ENCODE measurements at regions not wholly inside any gene's neighbourhood (a gene's known extent, or its start where the extent isn't known, plus 50 kb on each side); places are given as distances from the start of the nearest gene placed in this dataset.

DNA sequence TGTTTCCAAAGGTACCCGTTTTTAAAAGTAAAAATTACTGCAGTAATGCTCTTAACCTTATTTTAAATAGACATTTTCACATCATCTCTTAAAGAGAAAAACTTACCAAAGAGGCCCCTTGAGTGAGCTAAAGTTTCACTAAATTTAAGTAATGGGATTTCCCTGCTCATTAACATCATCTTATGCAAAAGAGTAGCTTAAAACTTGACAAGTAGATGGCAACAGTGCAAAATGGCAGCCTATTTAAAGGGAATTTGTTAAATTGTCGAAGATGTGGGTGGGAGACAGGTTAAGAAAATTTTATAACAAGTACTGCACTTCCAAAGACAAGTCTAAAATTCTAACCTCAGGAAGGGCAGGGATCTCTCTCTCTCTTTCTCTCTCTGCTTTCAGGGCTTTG, 271.7 kb upstream of the LDB2 start:
- Histone ChIP-seq H3K4me1 (ENCODE audit: insufficient read depth, low read length) (no peaks in the 10 kb centered on the region), H3K9me3 (ENCODE audit: low read length) (no peaks in the 10 kb centered on the region), H3K27ac (ENCODE audit: low read depth, low read length) (no peak overlapping the region), H3K4me3 (ENCODE audit: low read depth in 1 of 2, low read length in 2 of 2) (no peak overlapping the region), H3K27me3 (ENCODE audit: control insufficient read depth in 1 of 2, insufficient read depth in 2 of 2, low read length in 2 of 2) (no peaks in the 10 kb centered on the region), H3K9ac (ENCODE audit: low read length) (no peak overlapping the region), H3K36me3 (ENCODE audit: insufficient read depth, low read length) (no peaks in the 10 kb centered on the region)

- Histone ChIP-seq H3K9ac (ENCODE audit: low read length) (no peak overlapping the region), H3K27ac (ENCODE audit: low read depth, low read length) (no peak overlapping the region), H3K36me3 (ENCODE audit: insufficient read depth, low read length) (no peaks in the 10 kb centered on the region), H3K9me3 (ENCODE audit: low read length) (no peaks in the 10 kb centered on the region), H3K4me1 (ENCODE audit: insufficient read depth, low read length) (no peaks in the 10 kb centered on the region), H3K4me3 (ENCODE audit: low read depth in 1 of 2, low read length in 2 of 2) (no peak overlapping the region), H3K27me3 (ENCODE audit: control insufficient read depth in 1 of 2, insufficient read depth in 2 of 2, low read length in 2 of 2) (no peaks in the 10 kb centered on the region)
These were observed 271.3 kb upstream of the LDB2 start for GRCh38 chr4:17169699-17170098.

- no peaks in the 10 kb centered on the region for H3K4me1 ChIP-seq (ENCODE audit: insufficient read depth, low read length)
- no peaks in the 10 kb centered on the region for H3K36me3 ChIP-seq (ENCODE audit: insufficient read depth, low read length)
- H3K27me3 ChIP-seq (ENCODE audit: control insufficient read depth in 1 of 2, insufficient read depth in 2 of 2, low read length in 2 of 2), result no peaks in the 10 kb centered on the region
- no peak overlapping the region for H3K27ac ChIP-seq (ENCODE audit: low read depth, low read length)
- no peaks in the 10 kb centered on the region for H3K9me3 ChIP-seq (ENCODE audit: low read length)
- H3K4me3 ChIP-seq (ENCODE audit: low read depth in 1 of 2, low read length in 2 of 2), result no peak overlapping the region
- H3K9ac ChIP-seq (ENCODE audit: low read length), result no peak overlapping the region
These were observed 270.1 kb upstream of the LDB2 start for GRCh38 chr4:17168571-17168970.

GRCh38 chr4:17166954-17167353, 268.5 kb upstream of the LDB2 start:
- Histone ChIP-seq H3K27me3 (ENCODE audit: control insufficient read depth in 1 of 2, insufficient read depth in 2 of 2, low read length in 2 of 2) (no peaks in the 10 kb centered on the region), H3K9ac (ENCODE audit: low read length) (no peak overlapping the region), H3K36me3 (ENCODE audit: insufficient read depth, low read length) (no peaks in the 10 kb centered on the region), H3K4me3 (ENCODE audit: low read depth in 1 of 2, low read length in 2 of 2) (no peak overlapping the region), H3K4me1 (ENCODE audit: insufficient read depth, low read length) (no peaks in the 10 kb centered on the region), H3K9me3 (ENCODE audit: low read length) (no peaks in the 10 kb centered on the region), H3K27ac (ENCODE audit: low read depth, low read length) (no peak overlapping the region)

GRCh38 chr4:17165286-17165685, 266.8 kb upstream of the LDB2 start:
- Histone ChIP-seq H3K27ac (ENCODE audit: low read depth, low read length) (no peak overlapping the region), H3K27me3 (ENCODE audit: control insufficient read depth in 1 of 2, insufficient read depth in 2 of 2, low read length in 2 of 2) (no peaks in the 10 kb centered on the region), H3K4me1 (ENCODE audit: insufficient read depth, low read length) (no peaks in the 10 kb centered on the region), H3K9me3 (ENCODE audit: low read length) (no peaks in the 10 kb centered on the region), H3K4me3 (ENCODE audit: low read depth in 1 of 2, low read length in 2 of 2) (no peak overlapping the region), H3K36me3 (ENCODE audit: insufficient read depth, low read length) (no peaks in the 10 kb centered on the region), H3K9ac (ENCODE audit: low read length) (no peak overlapping the region)

GRCh38 chr4:17164666-17165065, 266.2 kb upstream of the LDB2 start:
- Histone ChIP-seq H3K4me1 (ENCODE audit: insufficient read depth, low read length) (no peaks in the 10 kb centered on the region), H3K27ac (ENCODE audit: low read depth, low read length) (no peak overlapping the region), H3K4me3 (ENCODE audit: low read depth in 1 of 2, low read length in 2 of 2) (no peak overlapping the region), H3K27me3 (ENCODE audit: control insufficient read depth in 1 of 2, insufficient read depth in 2 of 2, low read length in 2 of 2) (no peaks in the 10 kb centered on the region), H3K9ac (ENCODE audit: low read length) (no peak overlapping the region), H3K36me3 (ENCODE audit: insufficient read depth, low read length) (no peaks in the 10 kb centered on the region), H3K9me3 (ENCODE audit: low read length) (no peaks in the 10 kb centered on the region)

GRCh38 chr4:17163156-17163771, 264.8 kb upstream of the LDB2 start:
- H3K27ac ChIP-seq (ENCODE audit: low read depth, low read length), result no peak overlapping the region
- H3K4me3 ChIP-seq (ENCODE audit: low read depth in 1 of 2, low read length in 2 of 2), result no peak overlapping the region
- no peaks in the 10 kb centered on the region for H3K27me3 ChIP-seq (ENCODE audit: control insufficient read depth in 1 of 2, insufficient read depth in 2 of 2, low read length in 2 of 2)
- H3K9ac ChIP-seq (ENCODE audit: low read length), result no peak overlapping the region
- no peaks in the 10 kb centered on the region for H3K4me1 ChIP-seq (ENCODE audit: insufficient read depth, low read length)
- no peaks in the 10 kb centered on the region for H3K9me3 ChIP-seq (ENCODE audit: low read length)
- no peaks in the 10 kb centered on the region for H3K36me3 ChIP-seq (ENCODE audit: insufficient read depth, low read length)

GRCh38 chr4:17157304-17157703, 258.9 kb upstream of the LDB2 start:
- no peak overlapping the region for H3K27ac ChIP-seq (ENCODE audit: low read depth, low read length)
- H3K9me3 ChIP-seq (ENCODE audit: low read length), result no peaks in the 10 kb centered on the region
- H3K36me3 ChIP-seq (ENCODE audit: insufficient read depth, low read length), result no peaks in the 10 kb centered on the region
- no peak overlapping the region for H3K4me3 ChIP-seq (ENCODE audit: low read depth in 1 of 2, low read length in 2 of 2)
- H3K4me1 ChIP-seq (ENCODE audit: insufficient read depth, low read length), result no peaks in the 10 kb centered on the region
- H3K27me3 ChIP-seq (ENCODE audit: control insufficient read depth in 1 of 2, insufficient read depth in 2 of 2, low read length in 2 of 2), result no peaks in the 10 kb centered on the region
- H3K9ac ChIP-seq (ENCODE audit: low read length), result no peak overlapping the region

- Histone ChIP-seq H3K27ac (ENCODE audit: low read depth, low read length) (no peak overlapping the region), H3K27me3 (ENCODE audit: control insufficient read depth in 1 of 2, insufficient read depth in 2 of 2, low read length in 2 of 2) (no peaks in the 10 kb centered on the region), H3K4me1 (ENCODE audit: insufficient read depth, low read length) (no peaks in the 10 kb centered on the region), H3K9ac (ENCODE audit: low read length) (no peak overlapping the region), H3K4me3 (ENCODE audit: low read depth in 1 of 2, low read length in 2 of 2) (no peak overlapping the region), H3K9me3 (ENCODE audit: low read length) (no peaks in the 10 kb centered on the region), H3K36me3 (ENCODE audit: insufficient read depth, low read length) (no peaks in the 10 kb centered on the region)
These were observed 257.0 kb upstream of the LDB2 start for GRCh38 chr4:17155486-17155885.

DNA sequence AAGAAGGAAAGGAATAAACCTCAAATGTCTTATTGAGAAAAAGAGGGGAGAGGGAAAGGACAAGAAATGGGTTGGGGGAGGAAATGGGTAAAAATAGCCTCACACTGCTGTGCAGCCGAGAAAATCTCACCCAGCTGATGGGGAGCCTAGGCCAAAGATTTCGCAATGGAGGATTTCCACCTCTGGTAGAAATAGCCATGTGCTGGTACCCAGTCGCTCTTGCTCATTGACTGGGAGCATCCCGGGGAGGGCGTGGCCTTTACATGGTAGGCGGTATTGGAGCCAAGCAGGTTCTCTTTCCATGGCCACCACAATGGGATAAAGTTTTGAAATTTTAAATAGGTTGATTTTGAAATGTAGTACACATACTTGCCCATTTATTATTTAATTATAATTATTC, 255.1 kb upstream of the LDB2 start:
- Histone ChIP-seq H3K4me1 (ENCODE audit: insufficient read depth, low read length) (no peaks in the 10 kb centered on the region), H3K9ac (ENCODE audit: low read length) (no peak overlapping the region), H3K4me3 (ENCODE audit: low read depth in 1 of 2, low read length in 2 of 2) (no peak overlapping the region), H3K27me3 (ENCODE audit: control insufficient read depth in 1 of 2, insufficient read depth in 2 of 2, low read length in 2 of 2) (no peaks in the 10 kb centered on the region), H3K27ac (ENCODE audit: low read depth, low read length) (no peak overlapping the region), H3K9me3 (ENCODE audit: low read length) (no peaks in the 10 kb centered on the region), H3K36me3 (ENCODE audit: insufficient read depth, low read length) (no peaks in the 10 kb centered on the region)

DNA sequence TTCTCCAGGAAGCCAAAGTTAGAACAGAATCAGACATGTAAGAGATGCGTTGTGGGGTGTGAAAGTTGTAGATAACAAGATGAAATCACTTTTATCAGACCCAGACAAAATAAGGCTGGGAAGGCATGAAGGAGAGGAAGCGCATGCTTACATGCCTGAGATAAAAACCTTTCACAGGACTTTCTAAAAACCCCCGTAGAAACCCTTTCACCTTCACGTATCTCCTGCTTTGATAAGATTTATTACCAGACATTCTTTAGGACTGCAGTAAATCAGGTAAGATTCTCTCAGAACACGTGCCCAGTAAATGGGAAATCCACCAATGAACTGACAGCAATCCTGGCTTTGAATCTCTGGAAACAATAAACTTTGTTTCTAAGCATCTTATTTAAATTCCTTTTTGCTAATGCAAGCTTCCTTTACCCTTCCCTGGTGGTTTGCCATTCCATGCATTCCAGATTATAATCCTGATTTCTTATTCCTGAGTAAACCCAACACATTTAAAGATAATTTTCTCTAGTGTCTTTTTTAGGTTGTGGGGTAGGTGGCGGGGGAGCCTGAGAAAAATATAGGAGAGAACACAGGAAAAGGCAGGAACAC, 254.6 kb upstream of the LDB2 start:
- H3K9ac ChIP-seq (ENCODE audit: low read length), result no peak overlapping the region
- no peak overlapping the region for H3K27ac ChIP-seq (ENCODE audit: low read depth, low read length)
- H3K4me3 ChIP-seq (ENCODE audit: low read depth in 1 of 2, low read length in 2 of 2), result no peak overlapping the region
- H3K4me1 ChIP-seq (ENCODE audit: insufficient read depth, low read length), result no peaks in the 10 kb centered on the region
- H3K27me3 ChIP-seq (ENCODE audit: control insufficient read depth in 1 of 2, insufficient read depth in 2 of 2, low read length in 2 of 2), result no peaks in the 10 kb centered on the region
- no peaks in the 10 kb centered on the region for H3K9me3 ChIP-seq (ENCODE audit: low read length)
- H3K36me3 ChIP-seq (ENCODE audit: insufficient read depth, low read length), result no peaks in the 10 kb centered on the region

DNA sequence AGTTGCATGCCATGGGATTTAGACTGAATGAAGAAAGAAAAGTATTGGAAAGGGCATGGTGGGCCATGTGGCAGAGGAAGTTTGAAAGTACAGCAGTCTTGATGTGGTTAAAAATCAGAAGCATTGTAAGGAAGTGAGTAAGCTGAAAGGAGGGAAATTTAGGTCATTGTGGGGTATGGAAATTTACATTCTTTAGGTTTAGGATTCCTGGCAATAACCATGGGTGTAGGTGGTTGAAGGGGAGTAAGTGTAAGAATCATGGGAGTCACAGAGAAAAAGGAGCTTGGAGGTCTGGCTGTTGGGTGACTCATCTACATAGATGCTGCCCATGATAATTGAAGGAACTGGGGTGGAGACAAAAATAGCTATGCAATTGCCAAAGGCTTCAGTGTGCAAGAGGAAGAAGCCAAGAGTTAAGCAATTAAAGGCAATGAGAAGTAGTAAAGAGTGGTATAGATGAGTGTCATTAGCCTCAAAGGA, 243.8 kb upstream of the LDB2 start:
- Histone ChIP-seq H3K27ac (ENCODE audit: low read depth, low read length) (no peak overlapping the region), H3K4me1 (ENCODE audit: insufficient read depth, low read length) (no peaks in the 10 kb centered on the region), H3K36me3 (ENCODE audit: insufficient read depth, low read length) (no peaks in the 10 kb centered on the region), H3K4me3 (ENCODE audit: low read depth in 1 of 2, low read length in 2 of 2) (no peak overlapping the region), H3K9me3 (ENCODE audit: low read length) (no peaks in the 10 kb centered on the region), H3K27me3 (ENCODE audit: control insufficient read depth in 1 of 2, insufficient read depth in 2 of 2, low read length in 2 of 2) (no peaks in the 10 kb centered on the region), H3K9ac (ENCODE audit: low read length) (no peak overlapping the region)
